H1 (cell line): ENCODE measurements at regions not wholly inside any gene's neighbourhood (a gene's known extent, or its start where the extent isn't known, plus 50 kb on each side); places are given as distances from the start of the nearest gene placed in this dataset.

ENCODE experiments used
- CEBPB ChIP-seq: IDR thresholded peaks from 2 replicates; pipeline ENCODE4 v1.6.1; 2012; ENCODE audit warnings: low read depth, low read length
- CHD1 ChIP-seq: IDR thresholded peaks from 2 replicates; pipeline ENCODE4 v1.6.1; 2012; ENCODE audit warnings: low read depth, low read length, improper control_type of control experiment
- EP300 ChIP-seq, 2 experiments: IDR thresholded peaks; 1 replicate in 1 of 2; 2 replicates in 1 of 2; pipeline ENCODE4 v1.6.1; 2011 to 2012; ENCODE audit warnings: low read depth in 2 of 2, low read length in 2 of 2, mild to moderate bottlenecking in 2 of 2, borderline replicate concordance in 1 of 2, inconsistent platforms in 1 of 2, moderate library complexity in 1 of 2
- EZH2 ChIP-seq: fragments of 200-600 bp; sonication (generic); IDR thresholded peaks from 2 replicates; pipeline ENCODE4 v1.7.1; 2012; ENCODE audit warnings: low read depth, mild to moderate bottlenecking, moderate library complexity, low read length, inconsistent platforms; ENCODE audit not compliant: severe bottlenecking
- FOSL1 ChIP-seq: IDR thresholded peaks from 2 replicates; pipeline ENCODE4 v1.6.1; 2011; ENCODE audit warnings: mild to moderate bottlenecking, low read depth, low read length, moderate library complexity; ENCODE audit not compliant: insufficient read depth
- RNF2 ChIP-seq: fragments of 200-900, 300-1000 bp; sonication (generic); IDR thresholded peaks from 2 replicates; pipeline ENCODE4 v1.7.1; 2016; ENCODE audit warnings: borderline replicate concordance, low read depth, mild to moderate bottlenecking, antibody characterized with exemption, low read length; ENCODE audit not compliant: poor library complexity, severe bottlenecking; ENCODE audit errors: missing control alignments
- TAF1 ChIP-seq: IDR thresholded peaks from 2 replicates; pipeline ENCODE4 v1.6.1; 2011; ENCODE audit warnings: mild to moderate bottlenecking, low read depth, low read length
- TAF7 ChIP-seq: optimal IDR thresholded peaks from 2 replicates; pipeline ENCODE3; 2011; ENCODE audit warnings: low read depth, mild to moderate bottlenecking, inconsistent platforms, low read length, moderate library complexity, borderline replicate concordance
- TF ChIP-seq, protein P1 (sequence below), 3 experiments: IDR thresholded peaks; 1 replicate in 2 of 3; 2 replicates in 1 of 3; pipeline versions ENCODE4 v1.5.1 to v1.6.1; 2011; ENCODE audit warnings: low read length in 3 of 3, mild to moderate bottlenecking in 3 of 3, inconsistent platforms in 2 of 3, low read depth in 1 of 3, moderate library complexity in 1 of 3; ENCODE audit not compliant: insufficient read depth in 1 of 3; ENCODE audit errors: control extremely low read depth in 1 of 3

DNA sequence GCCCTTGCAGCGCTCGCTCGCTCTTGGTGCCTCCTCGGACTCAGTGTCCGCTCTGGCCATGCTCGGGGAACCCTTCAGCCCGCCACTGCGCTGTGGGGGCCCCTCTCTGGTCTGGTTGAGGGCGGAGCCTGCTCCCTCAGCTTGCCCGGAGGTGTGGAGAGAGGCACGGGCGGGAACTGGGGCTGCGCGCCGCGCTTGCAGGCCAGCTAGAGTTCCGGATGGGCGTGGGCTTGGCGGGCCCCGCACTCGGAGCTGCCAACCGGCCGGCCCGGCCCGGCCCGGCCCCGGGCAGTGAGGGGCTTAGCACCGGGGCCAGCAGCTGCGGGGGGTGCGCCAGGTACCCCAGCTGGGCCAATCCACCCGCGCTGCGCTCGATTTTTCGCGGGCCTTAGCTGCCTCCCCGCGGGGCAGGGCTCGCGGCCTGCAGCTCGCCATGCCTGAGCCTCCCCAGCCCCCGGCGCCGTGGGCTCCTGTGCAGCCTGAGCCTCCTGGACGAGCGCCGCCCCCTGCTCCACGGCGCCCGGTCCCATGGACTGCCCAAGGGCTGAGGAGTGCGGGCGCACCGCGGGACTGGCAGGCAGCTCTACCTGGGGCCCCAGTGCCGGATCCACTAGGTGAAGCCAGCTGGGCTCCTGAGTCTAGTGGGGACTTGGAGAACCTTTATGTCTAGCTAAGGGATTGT lies 217.0 kb upstream of the PKN2 start:
- TF ChIP-seq FOSL1 (no peak), RNF2 (no peak), CEBPB (no peak), CHD1 (no peak), TAF1 (no peak), EP300 (IDR thresholded peaks at IDR 0.05; ENCODE audit: borderline replicate concordance in 1 of 2, low read depth in 2 of 2, low read length in 2 of 2) (no peak), EZH2 (no peak), TAF7 (no peak)
- TF ChIP-seq, protein P1, sequence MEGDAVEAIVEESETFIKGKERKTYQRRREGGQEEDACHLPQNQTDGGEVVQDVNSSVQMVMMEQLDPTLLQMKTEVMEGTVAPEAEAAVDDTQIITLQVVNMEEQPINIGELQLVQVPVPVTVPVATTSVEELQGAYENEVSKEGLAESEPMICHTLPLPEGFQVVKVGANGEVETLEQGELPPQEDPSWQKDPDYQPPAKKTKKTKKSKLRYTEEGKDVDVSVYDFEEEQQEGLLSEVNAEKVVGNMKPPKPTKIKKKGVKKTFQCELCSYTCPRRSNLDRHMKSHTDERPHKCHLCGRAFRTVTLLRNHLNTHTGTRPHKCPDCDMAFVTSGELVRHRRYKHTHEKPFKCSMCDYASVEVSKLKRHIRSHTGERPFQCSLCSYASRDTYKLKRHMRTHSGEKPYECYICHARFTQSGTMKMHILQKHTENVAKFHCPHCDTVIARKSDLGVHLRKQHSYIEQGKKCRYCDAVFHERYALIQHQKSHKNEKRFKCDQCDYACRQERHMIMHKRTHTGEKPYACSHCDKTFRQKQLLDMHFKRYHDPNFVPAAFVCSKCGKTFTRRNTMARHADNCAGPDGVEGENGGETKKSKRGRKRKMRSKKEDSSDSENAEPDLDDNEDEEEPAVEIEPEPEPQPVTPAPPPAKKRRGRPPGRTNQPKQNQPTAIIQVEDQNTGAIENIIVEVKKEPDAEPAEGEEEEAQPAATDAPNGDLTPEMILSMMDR (IDR thresholded peaks at IDR 0.05; ENCODE audit: control extremely low read depth in 1 of 3, insufficient read depth in 1 of 3, low read depth in 1 of 3, low read length in 3 of 3): no peak
